Prostate gland (tissue), 2 donors: ENCODE measurements at regions not wholly inside any gene's neighbourhood (a gene's known extent, or its start where the extent isn't known, plus 50 kb on each side); places are given as distances from the start of the nearest gene placed in this dataset.

ENCODE experiments used
- DNase-seq: peaks from one replicate; pipeline ENCODE4 v3.0.0-alpha.2; 2019; ENCODE audit warnings: low spot score
- H3K27ac ChIP-seq, 2 donors: fragments of 200-600 bp; sonication (generic); 2 replicates each; pipeline ENCODE4 v1.5.1; 2017 to 2019
- H3K27me3 ChIP-seq: fragments of 200-600 bp; sonication (generic); replicated peaks from 2 replicates; pipeline ENCODE4 v1.5.1; 2019; ENCODE audit not compliant: insufficient read depth
- H3K36me3 ChIP-seq, 2 donors: fragments of 200-600 bp; sonication (generic); 1 replicate in 1 of 2; 2 replicates in 1 of 2; pipeline versions ENCODE4 v1.5.1 to v1.8.1; 2017 to 2019
- H3K4me1 ChIP-seq: fragments of 200-600 bp; sonication (generic); replicated peaks from 2 replicates; pipeline ENCODE4 v1.5.1; 2019
- H3K4me3 ChIP-seq, 2 donors: fragments of 200-600 bp; sonication (generic); 2 replicates each; pipeline ENCODE4 v1.5.1; 2017 to 2019
- H3K9me3 ChIP-seq: fragments of 200-600 bp; sonication (generic); 2 replicates; pipeline ENCODE4 v1.5.1; 2017
- CTCF ChIP-seq, 4 experiments: fragments of 200-600 bp in 2 of 4; fragments of 450-650 bp in 2 of 4; sonication (generic) in 2 of 4; IDR thresholded peaks; 1 replicate in 3 of 4; 2 replicates in 1 of 4; pipeline ENCODE4 v1.5.1; 2016 to 2019; ENCODE audit warnings: antibody characterized with exemption in 4 of 4, mild to moderate bottlenecking in 2 of 4, moderate library complexity in 2 of 4
- POLR2A ChIP-seq: fragments of 450-650 bp; IDR thresholded peaks from one replicate; pipeline ENCODE4 v1.6.1; 2016; ENCODE audit warnings: antibody characterized with exemption, mild to moderate bottlenecking
- POLR2AphosphoS5 ChIP-seq: sonication (generic); formaldehyde crosslinking; IDR thresholded peaks from one replicate; pipeline ENCODE4 v1.6.1; 2017; ENCODE audit warnings: antibody characterized with exemption
- WGBS: methylation state at CpG from one replicate; pipeline ENCODE4 v1.1.5; 2018; 5-methylcytosine and 5-hydroxymethylcytosine counted together
- intact Hi-C: fragments of 100-400 bp; cut with DNase I; formaldehyde crosslinking; loops from one replicate; pipeline ENCODE4 v1.14.2; 2022

DNA sequence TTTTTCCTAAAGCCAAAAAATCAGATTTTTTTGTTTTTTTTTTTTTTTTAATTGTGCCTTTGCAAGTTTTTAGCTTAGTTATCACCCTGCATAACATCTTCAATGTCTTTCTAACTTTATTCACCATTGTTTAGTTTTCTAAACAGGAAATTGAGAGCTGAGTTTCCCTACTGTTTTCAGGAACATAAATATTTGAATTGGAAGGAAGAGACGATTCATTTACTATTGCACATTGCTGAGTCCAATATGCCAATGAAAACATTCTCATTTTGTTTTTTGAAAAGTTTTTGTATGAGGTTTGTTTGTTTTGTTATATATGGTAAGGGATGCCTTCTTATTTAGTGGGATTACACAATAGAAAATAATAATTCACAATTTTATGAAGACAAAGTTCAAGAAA lies 148.4 kb downstream of the ANKRD50 start:
- TF ChIP-seq POLR2A (no peak), POLR2AphosphoS5 (no peak), CTCF (IDR thresholded peaks at IDR 0.05) (no peak)
- no peak for DNase-seq
- intact Hi-C loops, result no loop called here
- no peak overlapping the region for H3K4me3 ChIP-seq
- H3K27ac ChIP-seq, result no peak overlapping the region
- H3K27me3 ChIP-seq, result no peaks in the 10 kb centered on the region
- H3K36me3 ChIP-seq, result no peaks in the 10 kb centered on the region
- no peaks in the 10 kb centered on the region for H3K4me1 ChIP-seq
- 15% methylated on average over 1 of the region's 1 CpG for WGBS
- no peaks in the 10 kb centered on the region for H3K9me3 ChIP-seq

GRCh38 chr4:124565371-124565770 lies 147.2 kb downstream of the ANKRD50 start:
- TF ChIP-seq CTCF (IDR thresholded peaks at IDR 0.05), result no peak
- TF ChIP-seq POLR2A, result no peak
- no peak for TF ChIP-seq POLR2AphosphoS5
- no peak for DNase-seq
- Histone ChIP-seq H3K4me3 (no peak overlapping the region), H3K4me1 (no peaks in the 10 kb centered on the region), H3K27ac (no peak overlapping the region), H3K36me3 (no peaks in the 10 kb centered on the region), H3K9me3 (no peaks in the 10 kb centered on the region), H3K27me3 (no peaks in the 10 kb centered on the region)
- intact Hi-C loops, result no loop called here
- 21% methylated on average over 4 of the region's 4 CpGs for WGBS

- WGBS, result 94% methylated on average over 2 of the region's 2 CpGs
- Histone ChIP-seq H3K4me1 (no peaks in the 10 kb centered on the region), H3K9me3 (no peaks in the 10 kb centered on the region), H3K36me3 (no peaks in the 10 kb centered on the region), H3K27me3 (no peaks in the 10 kb centered on the region), H3K4me3 (no peak overlapping the region), H3K27ac (no peak overlapping the region)
- TF ChIP-seq CTCF (IDR thresholded peaks at IDR 0.05) (no peak), POLR2A (no peak), POLR2AphosphoS5 (no peak)
- intact Hi-C loops, result no loop called here
- DNase-seq, result no peak
Measured at GRCh38 chr4:124566030-124566429, 146.5 kb downstream of the ANKRD50 start.

GRCh38 chr4:124573056-124573455 lies 139.5 kb downstream of the ANKRD50 start:
- no peak overlapping the region for H3K27ac ChIP-seq
- no peak for DNase-seq
- no peaks in the 10 kb centered on the region for H3K9me3 ChIP-seq
- H3K36me3 ChIP-seq, result no peaks in the 10 kb centered on the region
- H3K4me1 ChIP-seq, result no peaks in the 10 kb centered on the region
- 89% methylated on average over 4 of the region's 4 CpGs for WGBS
- H3K27me3 ChIP-seq, result no peaks in the 10 kb centered on the region
- H3K4me3 ChIP-seq, result no peak overlapping the region
- TF ChIP-seq CTCF (IDR thresholded peaks at IDR 0.05), result no peak
- TF ChIP-seq POLR2AphosphoS5, result no peak
- no peak for TF ChIP-seq POLR2A
- intact Hi-C loops, result no loop called here

- no peak overlapping the region for H3K4me3 ChIP-seq
Measured at GRCh38 chr4:124579896-124580295, 132.6 kb downstream of the ANKRD50 start.

More at GRCh38 chr4:124579896-124580295, 132.6 kb downstream of the ANKRD50 start:
- no peaks in the 10 kb centered on the region for H3K9me3 ChIP-seq
- DNase-seq, result no peak
- no peak for TF ChIP-seq POLR2AphosphoS5
- no peak for TF ChIP-seq CTCF (IDR thresholded peaks at IDR 0.05)
- no peak for TF ChIP-seq POLR2A
- no peak overlapping the region for H3K27ac ChIP-seq
- H3K4me1 ChIP-seq, result no peaks in the 10 kb centered on the region
- intact Hi-C loops, result no loop called here
- no peaks in the 10 kb centered on the region for H3K27me3 ChIP-seq
- H3K36me3 ChIP-seq, result no peaks in the 10 kb centered on the region
